ENCODE measurements at regions not wholly inside any gene's neighbourhood (a gene's known extent, or its start where the extent isn't known, plus 50 kb on each side); places are given as distances from the start of the nearest gene placed in this dataset.

GRCh38 chr9:694092-694402, 147.4 kb upstream of the DMRT1 start:
- TF ChIP-seq CTCF (IDR thresholded peaks at IDR 0.05) (no peak), POLR2AphosphoS5 (IDR thresholded peaks at IDR 0.05) (no peak), POLR2A (IDR thresholded peaks at IDR 0.05) (no peak)

Measured in prostate gland (tissue), 2 donors.